D721Med (cell line): ENCODE measurements at regions not wholly inside any gene's neighbourhood (a gene's known extent, or its start where the extent isn't known, plus 50 kb on each side); places are given as distances from the start of the nearest gene placed in this dataset.

ENCODE experiments used
- DNase-seq: peaks from one replicate; pipeline ENCODE4 v3.0.0; 2011; ENCODE audit warnings: low spot score; ENCODE audit not compliant: insufficient read length
- FAIRE-seq: peaks from 2 replicates; lab custom pipeline; 2011; peaks lifted over from hg19 to GRCh38; lab: Jason Lieb, UNC
- CTCF ChIP-seq: IDR thresholded peaks from 2 replicates; pipeline ENCODE4 v1.5.1; 2012; ENCODE audit warnings: mild to moderate bottlenecking, control low read depth; ENCODE audit not compliant: insufficient read depth; ENCODE audit errors: missing control alignments

GRCh38 chr12:67062193-67062592 lies 207.0 kb upstream of the CAND1 start:
- no peak for DNase-seq
- FAIRE-seq = no peak
- TF ChIP-seq CTCF = no peak

GRCh38 chr12:67067453-67068203 lies 201.5 kb upstream of the CAND1 start:
- TF ChIP-seq CTCF = no peak
- FAIRE-seq = peak; percentile 71
- no peak for DNase-seq

- FAIRE-seq (no peak), DNase-seq (no peak)
- peak; percentile 3 for TF ChIP-seq CTCF
These were observed 200.9 kb upstream of the CAND1 start for GRCh38 chr12:67068204-67068731.

DNA sequence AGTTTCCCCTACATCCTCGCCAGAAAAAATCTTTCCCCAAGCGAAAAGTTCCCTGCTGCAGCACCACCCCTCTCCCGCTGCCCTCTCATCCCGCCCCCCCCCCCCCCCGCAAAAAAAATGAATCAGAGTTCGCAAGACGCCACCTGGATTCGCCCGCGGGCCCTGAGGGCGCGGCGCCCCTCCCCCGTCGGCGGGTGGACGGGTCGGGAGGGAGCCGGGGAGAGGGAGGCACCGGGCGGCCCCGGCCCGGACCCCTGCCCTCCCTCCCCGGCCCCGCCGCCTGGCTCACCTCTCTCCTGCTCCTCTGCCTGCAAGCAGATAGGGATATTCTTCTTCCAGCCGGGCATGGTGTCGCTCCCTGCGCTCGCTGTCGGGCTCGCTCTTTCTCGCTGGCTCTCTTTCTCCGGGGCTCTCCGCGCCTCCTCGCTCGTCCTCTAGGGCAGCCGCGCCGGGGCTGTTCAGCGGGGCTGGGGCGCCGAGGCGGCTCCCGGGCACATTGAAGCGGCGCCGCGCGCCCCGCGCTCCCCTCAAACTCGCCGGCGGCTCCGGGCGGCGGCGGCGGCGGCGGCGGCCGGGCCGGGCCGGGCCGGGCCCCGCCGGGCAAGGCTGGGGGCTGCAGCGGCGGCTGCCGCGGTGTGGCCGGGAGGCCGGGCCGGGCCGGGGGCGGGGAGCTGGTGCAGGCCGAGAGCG lies 200.3 kb upstream of the CAND1 start:
- no peak for TF ChIP-seq CTCF
- FAIRE-seq = no peak
- no peak for DNase-seq

DNA sequence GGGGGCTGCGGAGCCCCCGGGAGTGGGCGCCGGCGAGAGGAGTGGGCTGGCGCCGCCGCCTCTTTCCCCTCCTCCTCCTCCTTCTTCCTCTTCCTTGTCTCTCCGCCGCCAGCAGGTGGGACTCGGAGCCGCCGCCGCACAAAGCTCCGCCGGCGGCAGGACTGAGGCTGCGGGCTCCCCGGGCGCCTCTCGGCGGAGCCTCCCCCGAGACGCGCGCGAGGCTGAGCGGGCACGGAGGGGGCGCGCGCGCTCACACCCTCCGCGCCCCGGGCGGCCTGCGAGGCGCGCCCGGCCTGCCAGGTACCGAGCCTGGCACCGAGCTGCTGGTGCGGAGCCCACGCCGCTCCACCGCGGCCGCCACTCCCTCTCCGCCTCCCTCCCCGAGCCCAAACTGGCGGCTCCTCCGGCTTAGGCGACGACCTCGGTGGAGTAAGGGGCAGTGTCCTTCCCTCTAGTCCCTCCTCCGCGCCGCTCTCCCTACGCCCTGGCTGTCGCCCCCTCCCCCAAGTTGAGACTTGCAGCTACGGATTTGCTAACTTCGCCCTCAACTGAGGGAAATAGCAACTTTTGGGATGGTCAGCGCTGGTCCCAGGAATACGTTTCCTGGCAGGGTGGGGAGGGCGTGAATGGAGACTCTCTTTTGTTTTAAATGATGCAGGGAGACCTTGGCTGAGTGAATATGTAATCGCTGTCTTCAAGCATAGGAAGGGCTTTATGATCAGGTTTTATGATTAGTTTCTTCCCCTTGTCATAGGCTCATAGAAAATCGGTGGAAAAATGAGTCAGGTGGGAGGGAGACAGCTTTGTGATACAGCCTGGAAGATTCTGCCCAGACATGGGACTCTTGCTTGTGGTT lies 199.5 kb upstream of the CAND1 start:
- peak; percentile 12 for TF ChIP-seq CTCF
- FAIRE-seq (peak; percentile 6), DNase-seq (no peak)

- no peak for FAIRE-seq
- no peak for TF ChIP-seq CTCF
- no peak for DNase-seq
These were observed 198.9 kb upstream of the CAND1 start for GRCh38 chr12:67070307-67070600.
